ENCODE measurements at regions not wholly inside any gene's neighbourhood (a gene's known extent, or its start where the extent isn't known, plus 50 kb on each side); places are given as distances from the start of the nearest gene placed in this dataset.

DNA sequence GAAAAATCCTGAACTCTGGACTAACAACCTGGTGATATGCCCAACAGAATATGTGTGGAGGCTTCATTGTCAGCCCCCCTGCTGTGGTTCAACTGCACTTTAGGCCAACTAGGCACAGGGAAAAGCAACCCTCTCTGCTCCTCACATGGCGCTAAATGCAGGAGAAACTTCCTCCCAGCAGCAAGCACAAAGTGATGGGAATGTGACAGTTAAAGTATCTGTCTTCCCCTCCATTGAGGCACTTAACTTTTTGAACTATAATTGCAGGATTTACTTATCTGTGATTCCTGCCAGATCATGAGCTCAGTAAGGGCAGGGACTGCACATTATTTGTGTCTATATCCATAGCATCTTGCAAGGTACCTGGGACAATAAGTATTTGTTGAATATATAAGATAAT lies 981.2 kb upstream of the KLHL29 start:
- no peaks in the 10 kb centered on the region for H3K36me3 ChIP-seq (ENCODE audit: insufficient read depth, low read length)
- no peak overlapping the region for H2AFZ ChIP-seq (ENCODE audit: low read depth, low read length)
- ATAC-seq (ENCODE audit: insufficient read depth, low read depth) (no peak), DNase-seq (no peak)
- H3K27ac ChIP-seq (ENCODE audit: low read length), result no peak overlapping the region
- no peaks in the 10 kb centered on the region for H3K9me3 ChIP-seq (ENCODE audit: insufficient read depth, low read length, severe bottlenecking)
- H3K79me2 ChIP-seq (ENCODE audit: insufficient read depth, low read length), result no peaks in the 10 kb centered on the region
- H3K27me3 ChIP-seq (ENCODE audit: insufficient read depth, low read length, poor library complexity), result no peaks in the 10 kb centered on the region
- TF ChIP-seq EZH2 (IDR thresholded peaks at IDR 0.05; ENCODE audit: borderline replicate concordance, low read depth, low read length, severe bottlenecking) (no peak), CTCF (IDR thresholded peaks at IDR 0.05; ENCODE audit: borderline replicate concordance, extremely low read depth, low read length, poor library complexity, severe bottlenecking) (no peak)
- no peak overlapping the region for H3K9ac ChIP-seq (ENCODE audit: low read depth, low read length)
- no peak overlapping the region for H3K4me2 ChIP-seq (ENCODE audit: insufficient read depth, low read length)
- H3K4me1 ChIP-seq (ENCODE audit: insufficient read depth, low read length), result no peaks in the 10 kb centered on the region
- H4K20me1 ChIP-seq (ENCODE audit: insufficient read depth, low read length), result no peaks in the 10 kb centered on the region
- no peak overlapping the region for H3K4me3 ChIP-seq (ENCODE audit: low read depth in 1 of 2, low read length in 2 of 2)

DNA sequence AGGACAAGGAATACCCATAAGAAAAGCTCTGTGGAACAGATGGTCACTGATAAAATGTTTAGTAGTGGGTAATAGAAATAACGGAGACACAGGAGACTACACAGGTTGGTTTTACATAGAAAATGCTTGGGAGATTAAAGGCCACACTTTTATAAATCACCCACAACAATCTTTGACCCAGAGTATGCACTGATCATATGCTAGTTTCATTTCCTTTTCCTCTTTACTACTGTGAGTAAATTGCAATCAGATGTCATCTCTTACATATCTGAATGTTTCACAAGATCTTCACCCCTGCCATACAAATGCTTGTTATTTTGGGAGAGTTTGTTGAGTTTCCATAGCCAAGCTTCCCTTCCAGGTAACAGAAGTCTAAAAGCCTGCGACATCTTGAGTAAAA lies 978.4 kb upstream of the KLHL29 start:
- DNase-seq (no peak), ATAC-seq (ENCODE audit: insufficient read depth, low read depth) (no peak)
- Histone ChIP-seq H3K4me2 (ENCODE audit: insufficient read depth, low read length) (no peak overlapping the region), H3K9ac (ENCODE audit: low read depth, low read length) (no peak overlapping the region), H4K20me1 (ENCODE audit: insufficient read depth, low read length) (no peaks in the 10 kb centered on the region), H3K4me1 (ENCODE audit: insufficient read depth, low read length) (no peaks in the 10 kb centered on the region), H3K9me3 (ENCODE audit: insufficient read depth, low read length, severe bottlenecking) (no peaks in the 10 kb centered on the region), H3K36me3 (ENCODE audit: insufficient read depth, low read length) (no peaks in the 10 kb centered on the region), H3K27me3 (ENCODE audit: insufficient read depth, low read length, poor library complexity) (no peaks in the 10 kb centered on the region), H2AFZ (ENCODE audit: low read depth, low read length) (no peak overlapping the region), H3K27ac (ENCODE audit: low read length) (no peak overlapping the region), H3K79me2 (ENCODE audit: insufficient read depth, low read length) (no peaks in the 10 kb centered on the region), H3K4me3 (ENCODE audit: low read depth in 1 of 2, low read length in 2 of 2) (no peak overlapping the region)
- TF ChIP-seq CTCF (IDR thresholded peaks at IDR 0.05; ENCODE audit: borderline replicate concordance, extremely low read depth, low read length, poor library complexity, severe bottlenecking), result no peak
- TF ChIP-seq EZH2 (IDR thresholded peaks at IDR 0.05; ENCODE audit: borderline replicate concordance, low read depth, low read length, severe bottlenecking), result no peak

- H4K20me1 ChIP-seq (ENCODE audit: insufficient read depth, low read length), result no peaks in the 10 kb centered on the region
- no peaks in the 10 kb centered on the region for H3K4me1 ChIP-seq (ENCODE audit: insufficient read depth, low read length)
- H3K9ac ChIP-seq (ENCODE audit: low read depth, low read length), result no peak overlapping the region
- H3K4me3 ChIP-seq (ENCODE audit: low read depth in 1 of 2, low read length in 2 of 2), result no peak overlapping the region
- no peak for TF ChIP-seq EZH2 (IDR thresholded peaks at IDR 0.05; ENCODE audit: borderline replicate concordance, low read depth, low read length, severe bottlenecking)
- no peak for TF ChIP-seq CTCF (IDR thresholded peaks at IDR 0.05; ENCODE audit: borderline replicate concordance, extremely low read depth, low read length, poor library complexity, severe bottlenecking)
- DNase-seq (no peak), ATAC-seq (ENCODE audit: insufficient read depth, low read depth) (no peak)
- H3K27me3 ChIP-seq (ENCODE audit: insufficient read depth, low read length, poor library complexity), result no peaks in the 10 kb centered on the region
- H3K36me3 ChIP-seq (ENCODE audit: insufficient read depth, low read length), result no peaks in the 10 kb centered on the region
- no peaks in the 10 kb centered on the region for H3K79me2 ChIP-seq (ENCODE audit: insufficient read depth, low read length)
- H2AFZ ChIP-seq (ENCODE audit: low read depth, low read length), result no peak overlapping the region
- no peak overlapping the region for H3K4me2 ChIP-seq (ENCODE audit: insufficient read depth, low read length)
- H3K9me3 ChIP-seq (ENCODE audit: insufficient read depth, low read length, severe bottlenecking), result peaks cover 4% of the 10 kb centered on the region
- no peak overlapping the region for H3K27ac ChIP-seq (ENCODE audit: low read length)
These were observed 964.9 kb upstream of the KLHL29 start for GRCh38 chr2:22420076-22420475.

- TF ChIP-seq CTCF (IDR thresholded peaks at IDR 0.05; ENCODE audit: borderline replicate concordance, extremely low read depth, low read length, poor library complexity, severe bottlenecking) (no peak), EZH2 (IDR thresholded peaks at IDR 0.05; ENCODE audit: borderline replicate concordance, low read depth, low read length, severe bottlenecking) (no peak)
- H4K20me1 ChIP-seq (ENCODE audit: insufficient read depth, low read length), result no peaks in the 10 kb centered on the region
- no peaks in the 10 kb centered on the region for H3K4me1 ChIP-seq (ENCODE audit: insufficient read depth, low read length)
- no peak overlapping the region for H3K27ac ChIP-seq (ENCODE audit: low read length)
- H3K27me3 ChIP-seq (ENCODE audit: insufficient read depth, low read length, poor library complexity), result no peaks in the 10 kb centered on the region
- no peaks in the 10 kb centered on the region for H3K36me3 ChIP-seq (ENCODE audit: insufficient read depth, low read length)
- no peaks in the 10 kb centered on the region for H3K9me3 ChIP-seq (ENCODE audit: insufficient read depth, low read length, severe bottlenecking)
- no peak overlapping the region for H3K4me3 ChIP-seq (ENCODE audit: low read depth in 1 of 2, low read length in 2 of 2)
- no peaks in the 10 kb centered on the region for H3K79me2 ChIP-seq (ENCODE audit: insufficient read depth, low read length)
- no peak for ATAC-seq (ENCODE audit: insufficient read depth, low read depth)
- no peak overlapping the region for H3K9ac ChIP-seq (ENCODE audit: low read depth, low read length)
- DNase-seq, result no peak
- H3K4me2 ChIP-seq (ENCODE audit: insufficient read depth, low read length), result no peak overlapping the region
- H2AFZ ChIP-seq (ENCODE audit: low read depth, low read length), result no peak overlapping the region
These were observed 942.9 kb upstream of the KLHL29 start for GRCh38 chr2:22442051-22442450.

All from DND-41 (cell line).